ENCODE measurements at regions not wholly inside any gene's neighbourhood (a gene's known extent, or its start where the extent isn't known, plus 50 kb on each side); places are given as distances from the start of the nearest gene placed in this dataset.

DNA sequence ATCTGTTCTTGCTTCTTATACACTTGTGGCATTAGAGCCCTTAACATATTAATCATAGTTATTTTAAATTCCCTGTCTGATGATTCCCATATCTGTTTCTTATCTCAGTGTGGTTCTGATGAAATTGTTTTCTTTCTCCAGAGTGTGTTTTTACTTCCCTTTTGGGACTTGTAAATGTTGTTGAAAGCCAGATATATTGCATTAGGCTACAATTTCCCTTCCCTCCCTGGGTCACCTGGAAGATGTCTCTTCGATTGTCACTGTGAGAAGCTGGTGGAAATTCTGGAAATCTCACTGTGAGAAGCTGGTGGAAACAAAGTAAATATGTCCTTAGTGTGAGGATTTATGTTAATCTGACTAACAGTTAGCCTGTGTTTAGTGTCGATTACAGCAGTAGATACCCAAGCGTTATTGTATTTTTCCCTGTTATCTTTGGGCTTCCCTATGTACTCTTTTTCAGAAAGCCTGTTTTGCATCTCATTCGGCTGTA is 717.3 kb downstream of the TRHDE start:
- TF ChIP-seq, protein P1, sequence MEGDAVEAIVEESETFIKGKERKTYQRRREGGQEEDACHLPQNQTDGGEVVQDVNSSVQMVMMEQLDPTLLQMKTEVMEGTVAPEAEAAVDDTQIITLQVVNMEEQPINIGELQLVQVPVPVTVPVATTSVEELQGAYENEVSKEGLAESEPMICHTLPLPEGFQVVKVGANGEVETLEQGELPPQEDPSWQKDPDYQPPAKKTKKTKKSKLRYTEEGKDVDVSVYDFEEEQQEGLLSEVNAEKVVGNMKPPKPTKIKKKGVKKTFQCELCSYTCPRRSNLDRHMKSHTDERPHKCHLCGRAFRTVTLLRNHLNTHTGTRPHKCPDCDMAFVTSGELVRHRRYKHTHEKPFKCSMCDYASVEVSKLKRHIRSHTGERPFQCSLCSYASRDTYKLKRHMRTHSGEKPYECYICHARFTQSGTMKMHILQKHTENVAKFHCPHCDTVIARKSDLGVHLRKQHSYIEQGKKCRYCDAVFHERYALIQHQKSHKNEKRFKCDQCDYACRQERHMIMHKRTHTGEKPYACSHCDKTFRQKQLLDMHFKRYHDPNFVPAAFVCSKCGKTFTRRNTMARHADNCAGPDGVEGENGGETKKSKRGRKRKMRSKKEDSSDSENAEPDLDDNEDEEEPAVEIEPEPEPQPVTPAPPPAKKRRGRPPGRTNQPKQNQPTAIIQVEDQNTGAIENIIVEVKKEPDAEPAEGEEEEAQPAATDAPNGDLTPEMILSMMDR (IDR thresholded peaks at IDR 0.05): no peak
- no peak for TF ChIP-seq POLR2A (IDR thresholded peaks at IDR 0.05)

Data from tibial nerve (tissue), 3 donors.